Common myeloid progenitor, CD34-positive (primary cell): ENCODE measurements at regions not wholly inside any gene's neighbourhood (a gene's known extent, or its start where the extent isn't known, plus 50 kb on each side); places are given as distances from the start of the nearest gene placed in this dataset.
"Not testable (repeated sequence)": the region's sequence is repeated elsewhere in the genome, so short reads cannot be mapped to it uniquely, and the experiment has no call there.

Source experiments
- CTCF ChIA-PET: fragments of 350-600 bp; sonication (Branson Sonifier 250); formaldehyde crosslinking; loops from one replicate; lab custom pipeline; 2021; ENCODE audit warnings: antibody characterized with exemption; lab: Charles Lee
- POLR2A ChIA-PET: fragments of 350-600 bp; sonication (Branson Sonifier 250); formaldehyde crosslinking; loops from one replicate; lab custom pipeline; 2021; ENCODE audit warnings: antibody characterized with exemption; lab: Charles Lee
- DNase-seq, 3 donors: peaks; one replicate each; pipeline versions ENCODE4 v3.0.0 to v3.0.0-alpha.2; 2013
- H3K27ac ChIP-seq, 2 experiments: 1 replicate in 1 of 2; 2 replicates in 1 of 2; pipeline ENCODE4 v1.7.0; 2013; ENCODE audit warnings: inconsistent platforms in 2 of 2, low read length in 2 of 2, mild to moderate bottlenecking in 2 of 2, low read depth in 1 of 2, moderate library complexity in 1 of 2; ENCODE audit not compliant: severe bottlenecking in 2 of 2, insufficient read depth in 1 of 2, poor library complexity in 1 of 2
- H3K27me3 ChIP-seq, 5 experiments: replicated peaks in 2 of 5; 1 replicate in 3 of 5; 2 replicates in 2 of 5; pipeline versions ENCODE4 v1.6.1 to v1.7.0; 2013; ENCODE audit warnings: low read length in 4 of 5, mild to moderate bottlenecking in 2 of 5, moderate library complexity in 2 of 5, inconsistent platforms in 1 of 5; ENCODE audit not compliant: insufficient read depth in 5 of 5, control insufficient read depth in 4 of 5
- H3K36me3 ChIP-seq, 4 experiments: 1 replicate in 2 of 4; 2 replicates in 2 of 4; pipeline versions ENCODE4 v1.6.1 to v1.7.0; 2013; ENCODE audit warnings: low read length in 3 of 4, control low read depth in 1 of 4, mild to moderate bottlenecking in 1 of 4; ENCODE audit not compliant: control insufficient read depth in 4 of 4, insufficient read depth in 4 of 4
- H3K4me1 ChIP-seq, 4 experiments: 1 replicate in 3 of 4; 2 replicates in 1 of 4; pipeline versions ENCODE4 v1.6.1 to v1.7.1; 2013; ENCODE audit warnings: low read length in 3 of 4, mild to moderate bottlenecking in 3 of 4, control low read depth in 1 of 4, inconsistent platforms in 1 of 4, moderate library complexity in 1 of 4; ENCODE audit not compliant: control insufficient read depth in 4 of 4, insufficient read depth in 4 of 4; ENCODE audit errors: control extremely low read depth in 1 of 4
- H3K4me3 ChIP-seq, 7 experiments: 1 replicate in 4 of 7; 2 replicates in 3 of 7; pipeline versions ENCODE4 v1.5.1 to v1.7.0; 2013; ENCODE audit warnings: mild to moderate bottlenecking in 7 of 7, low read length in 6 of 7, moderate library complexity in 6 of 7, inconsistent platforms in 2 of 7, low read depth in 2 of 7, control low read depth in 1 of 7; ENCODE audit not compliant: insufficient read depth in 4 of 7, control insufficient read depth in 1 of 7; ENCODE audit errors: extremely low read depth in 1 of 7
- H3K9me3 ChIP-seq, 5 experiments: 1 replicate in 4 of 5; 2 replicates in 1 of 5; pipeline versions ENCODE4 v1.6.1 to v1.7.1; 2013; ENCODE audit warnings: low read length in 4 of 5, mild to moderate bottlenecking in 2 of 5, inconsistent platforms in 1 of 5, low read depth in 1 of 5, moderate library complexity in 1 of 5; ENCODE audit not compliant: control insufficient read depth in 4 of 5, insufficient read depth in 2 of 5; ENCODE audit errors: control extremely low read depth in 1 of 5
- WGBS: methylation state at CpG from one replicate; pipeline ENCODE4 v1.1.5; 2013; ENCODE audit not compliant: insufficient coverage; 5-methylcytosine and 5-hydroxymethylcytosine counted together

DNA sequence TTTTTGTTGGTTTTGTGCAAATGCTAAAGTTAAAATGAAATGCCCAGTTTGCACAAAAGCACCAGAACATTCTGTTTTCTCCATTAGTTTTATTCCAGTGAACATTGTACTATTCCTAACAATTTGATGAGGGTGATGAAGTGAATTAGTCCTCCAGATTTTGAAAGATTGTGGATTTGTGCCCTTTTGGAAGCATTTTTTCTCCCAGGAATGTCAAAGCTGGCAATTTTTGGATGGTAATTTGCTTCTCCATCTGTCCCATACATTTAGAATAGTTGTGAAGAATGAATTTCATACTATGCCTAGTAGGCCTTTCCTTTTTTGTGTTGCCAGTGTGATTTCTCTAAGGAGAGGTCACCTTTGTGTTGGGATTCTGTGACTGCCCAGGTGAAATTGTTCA is 797.2 kb downstream of the BCKDHB start:
- Histone ChIP-seq H3K27ac (no peak overlapping the region), H3K4me3 (no peak overlapping the region), H3K4me1 (no peaks in the 10 kb centered on the region), H3K9me3 (peaks cover 0 to 4% (median 0%) of the 10 kb centered on the region in 5 experiments), H3K36me3 (no peaks in the 10 kb centered on the region), H3K27me3 (no peaks in the 10 kb centered on the region)
- POLR2A ChIA-PET, result no interaction called here
- DNase-seq, result no peak
- CTCF ChIA-PET, result no interaction called here

DNA sequence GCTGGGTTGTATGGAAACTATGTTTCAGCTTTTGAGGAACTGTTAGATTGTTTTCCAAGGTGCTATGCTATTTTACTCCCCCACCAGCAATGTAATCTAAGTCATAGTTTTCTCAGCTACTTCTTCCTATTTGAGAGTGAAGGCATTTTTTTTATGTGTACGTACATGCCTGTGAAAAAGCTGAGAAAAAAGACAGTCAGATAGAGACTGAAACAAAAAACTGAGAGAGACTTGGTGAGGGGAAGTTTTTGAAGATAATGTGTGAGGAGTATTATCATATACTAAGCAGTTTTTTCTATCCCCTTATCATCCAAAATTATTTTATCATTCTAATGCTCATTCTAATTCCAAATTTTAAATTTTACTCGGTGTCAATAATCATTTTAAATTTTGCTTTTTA is 780.0 kb downstream of the BCKDHB start:
- H3K27ac ChIP-seq, result no peak overlapping the region
- WGBS, result 60% methylated on average over 1 of the region's 2 CpGs
- no peaks in the 10 kb centered on the region for H3K27me3 ChIP-seq
- DNase-seq, result no peak
- no peaks in the 10 kb centered on the region for H3K4me1 ChIP-seq
- H3K4me3 ChIP-seq, result no peak overlapping the region
- no peaks in the 10 kb centered on the region for H3K36me3 ChIP-seq
- no peaks in the 10 kb centered on the region for H3K9me3 ChIP-seq
- POLR2A ChIA-PET, result no interaction called here
- CTCF ChIA-PET, result no interaction called here

DNA sequence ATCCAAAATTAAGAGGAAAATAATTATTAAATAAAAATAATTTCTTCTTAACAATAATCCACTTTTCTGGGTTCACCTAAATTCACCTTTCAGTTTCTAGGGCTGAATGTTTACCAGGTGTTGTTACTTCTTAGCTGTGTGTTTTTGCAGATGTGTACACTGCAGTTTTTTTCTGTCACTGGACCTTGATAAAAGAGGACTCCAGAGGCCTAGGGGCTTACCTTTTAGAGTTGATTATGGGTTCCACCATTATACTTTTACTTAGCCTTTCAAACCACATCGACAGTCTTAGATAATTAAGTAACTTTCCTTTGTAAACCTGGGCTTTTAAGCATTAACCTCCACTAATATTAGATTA is 766.5 kb downstream of the BCKDHB start:
- ChIA-PET CTCF (no interaction called here), POLR2A (no interaction called here)
- Histone ChIP-seq H3K27ac (no peak overlapping the region), H3K9me3 (no peaks in the 10 kb centered on the region), H3K4me3 (no peak overlapping the region), H3K27me3 (no peaks in the 10 kb centered on the region), H3K36me3 (no peaks in the 10 kb centered on the region), H3K4me1 (no peaks in the 10 kb centered on the region)
- no peak for DNase-seq
- no CpG with 5 or more reads among the region's 1 CpG for WGBS

DNA sequence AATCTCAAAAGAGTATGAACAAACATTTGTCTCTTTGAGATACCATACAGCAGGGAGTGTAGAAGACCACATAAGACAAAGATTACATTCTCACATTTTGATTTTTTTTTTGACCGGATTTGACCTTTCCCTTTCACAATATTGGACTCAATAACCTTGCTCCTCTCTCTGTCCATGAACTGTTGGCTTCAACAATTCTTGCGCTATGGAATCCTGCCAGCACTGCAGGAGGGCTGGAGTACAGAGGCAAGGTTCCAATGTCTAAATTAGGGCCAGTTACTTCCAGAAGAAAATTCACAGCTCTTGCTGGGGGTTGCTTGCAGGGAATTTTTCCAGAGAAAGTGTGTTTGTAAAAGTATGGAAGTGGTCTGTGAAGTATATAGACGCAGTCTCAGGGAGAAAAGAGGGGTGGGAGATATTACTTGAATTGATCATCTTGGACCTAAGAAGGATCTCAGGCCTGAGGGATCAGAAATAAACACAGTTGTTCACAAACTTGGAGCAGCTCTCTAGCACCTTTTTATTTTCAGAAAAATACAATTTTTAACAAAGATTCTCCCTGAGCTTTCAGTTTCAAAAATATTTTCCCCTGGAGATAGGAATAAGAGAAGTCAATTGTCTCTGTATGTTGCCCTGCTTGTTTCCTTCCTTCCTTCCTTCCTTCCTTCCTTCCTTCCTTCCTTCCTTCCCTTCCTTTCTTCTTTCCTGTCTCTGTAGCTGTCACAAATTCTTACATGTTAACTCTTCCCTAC is 765.9 kb downstream of the BCKDHB start:
- no peaks in the 10 kb centered on the region for H3K4me1 ChIP-seq

DNA sequence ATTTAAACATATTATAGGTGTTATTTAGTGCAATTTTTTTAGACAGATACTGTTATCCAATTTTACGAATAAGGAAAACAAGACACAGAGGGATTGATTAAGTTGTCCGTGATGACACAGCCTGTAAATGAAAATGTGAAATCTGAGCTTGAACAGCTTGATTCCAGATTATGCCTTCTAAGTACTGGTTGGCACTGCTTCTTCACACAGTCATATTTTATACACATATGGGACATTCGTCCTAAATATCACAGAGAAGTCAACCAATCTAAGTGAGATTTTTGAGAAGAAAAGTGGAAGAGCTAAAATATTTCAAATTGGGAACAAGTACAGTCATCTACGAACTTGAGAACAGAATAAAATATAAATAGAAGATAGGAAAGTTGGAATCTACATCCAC is 756.3 kb downstream of the BCKDHB start:
- Histone ChIP-seq H3K27ac (no peak overlapping the region), H3K36me3 (no peaks in the 10 kb centered on the region), H3K4me3 (no peak overlapping the region), H3K4me1 (no peaks in the 10 kb centered on the region), H3K27me3 (no peaks in the 10 kb centered on the region), H3K9me3 (no peaks in the 10 kb centered on the region)
- no peak for DNase-seq
- POLR2A ChIA-PET, result no interaction called here
- CTCF ChIA-PET, result no interaction called here
- WGBS, result 83% methylated on average over 1 of the region's 4 CpGs

More for the DNA sequence above, 765.9 kb downstream of the BCKDHB start:
- Histone ChIP-seq H3K27me3 (no peaks in the 10 kb centered on the region), H3K27ac (no peak overlapping the region), H3K4me3 (no peak overlapping the region), H3K9me3 (no peaks in the 10 kb centered on the region), H3K36me3 (no peaks in the 10 kb centered on the region)
- CTCF ChIA-PET, result no interaction called here
- POLR2A ChIA-PET, result no interaction called here
- DNase-seq, result no peak
- 100% methylated on average over 2 of the region's 3 CpGs for WGBS

DNA sequence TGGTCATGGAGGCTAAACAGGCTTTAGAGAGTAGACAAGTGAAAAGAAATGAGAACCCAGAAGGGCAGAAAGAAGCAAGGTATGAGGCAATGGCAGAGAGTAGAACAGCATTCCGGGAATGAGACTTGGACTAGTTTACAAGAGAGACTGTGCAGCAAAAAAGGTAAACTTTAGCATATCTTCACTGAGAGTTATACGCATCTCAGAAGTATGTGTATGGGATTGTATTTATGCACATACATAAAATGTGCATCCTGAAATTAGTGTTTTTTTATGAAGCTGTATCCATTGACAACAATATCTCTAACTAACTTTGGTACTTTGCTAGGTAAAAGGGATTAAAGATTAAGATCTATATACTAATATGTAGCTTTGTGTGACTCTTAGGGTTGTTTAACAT is 753.6 kb downstream of the BCKDHB start:
- no peak overlapping the region for H3K27ac ChIP-seq
- no peaks in the 10 kb centered on the region for H3K36me3 ChIP-seq
- H3K9me3 ChIP-seq, result no peaks in the 10 kb centered on the region
- no peak for DNase-seq
- CTCF ChIA-PET, result no interaction called here
- no peak overlapping the region for H3K4me3 ChIP-seq
- POLR2A ChIA-PET, result no interaction called here
- 100% methylated on average over 1 of the region's 2 CpGs for WGBS
- H3K27me3 ChIP-seq, result no peaks in the 10 kb centered on the region
- no peaks in the 10 kb centered on the region for H3K4me1 ChIP-seq

DNA sequence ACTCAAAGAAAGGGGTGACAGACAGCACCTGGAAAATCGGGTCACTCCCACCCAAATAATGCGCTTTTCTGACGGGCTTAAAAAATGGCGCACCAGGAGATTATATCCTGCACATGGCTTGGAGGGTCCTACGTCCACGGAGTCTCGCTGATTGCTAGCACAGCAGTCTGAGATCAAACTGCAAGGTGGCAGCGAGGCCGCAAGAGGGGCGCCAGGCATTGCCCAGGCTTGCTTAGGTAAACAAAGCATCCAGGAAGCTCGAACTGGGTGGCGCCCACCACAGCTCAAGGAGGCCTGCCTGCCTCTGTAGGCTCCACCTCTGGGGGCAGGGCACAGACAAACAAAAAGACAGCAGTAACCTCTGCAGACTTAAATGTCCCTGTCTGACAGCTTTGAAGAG is 741.5 kb downstream of the BCKDHB start:
- H3K36me3 ChIP-seq, DNase-seq, H3K9me3 ChIP-seq, H3K27me3 ChIP-seq, H3K27ac ChIP-seq, H3K4me3 ChIP-seq, CTCF ChIA-PET, H3K4me1 ChIP-seq, POLR2A ChIA-PET: not testable (repeated sequence)
- WGBS, result 99% methylated on average over 9 of the region's 12 CpGs
